K562 (cell line): ENCODE measurements at regions not wholly inside any gene's neighbourhood (a gene's known extent, or its start where the extent isn't known, plus 50 kb on each side); places are given as distances from the start of the nearest gene placed in this dataset.

Experiments used
- ATAC-seq: fragments of 200-7000 bp; cut with Tn5 transposase; 3 replicates; pipeline ENCODE4 v1.9.1; 2020; ENCODE audit warnings: moderate library complexity
- BruUV-seq: library from RNA; stranded (reverse); fragments of 400-500 nt; replicated peaks from 2 replicates; lab custom pipeline; 2021; lab: Mats Ljungman, UMichigan
- CTCF ChIA-PET: fragments of 300-600 bp; formaldehyde crosslinking; extraction: SDS; loops from one replicate; lab custom pipeline; 2021; ENCODE audit warnings: low intra/inter-chr PET ratio; lab: Yijun Ruan, JAX
- POLR2A ChIA-PET: fragments of 300-600, 350-650 bp; sonication (Branson Sonifier 250); formaldehyde crosslinking; extraction: SDS; loops from one replicate; lab custom pipeline; 2021; ENCODE audit warnings: antibody characterized with exemption, inconsistent platforms; lab: Yijun Ruan, JAX
- DNase-seq, 4 experiments: peaks; one replicate each; pipeline versions ENCODE4 v3.0.0 to v3.0.0-alpha.2; 2011 to 2018; ENCODE audit warnings: low spot score in 3 of 4, mixed read lengths in 3 of 4; ENCODE audit errors: extremely low read depth in 1 of 4
- FAIRE-seq: peaks from 2 replicates; lab custom pipeline; 2011; peaks lifted over from hg19 to GRCh38; lab: Jason Lieb, UNC
- H2AFZ ChIP-seq: 2 replicates; pipeline ENCODE4 v1.6.0; 2011; ENCODE audit warnings: low read depth, low read length, control low read depth, inconsistent platforms
- H3K27ac ChIP-seq: fragments of 200-600 bp; 3 replicates; pipeline ENCODE4 v1.8.0; 2011; ENCODE audit warnings: low read depth, mild to moderate bottlenecking, control low read depth, inconsistent platforms, low read length, moderate library complexity, mixed read lengths; ENCODE audit errors: extremely low read depth
- H3K27me3 ChIP-seq, 2 experiments: fragments of 300-600 bp in 1 of 2; 2 replicates in 1 of 2; 3 replicates in 1 of 2; pipeline versions ENCODE4 v1.6.0 to v1.8.0; 2011; ENCODE audit warnings: inconsistent platforms in 2 of 2, low read length in 2 of 2, mild to moderate bottlenecking in 1 of 2, mixed read lengths in 1 of 2, moderate library complexity in 1 of 2; ENCODE audit not compliant: control insufficient read depth in 2 of 2, insufficient read depth in 2 of 2
- H3K36me3 ChIP-seq: fragments of 300-600 bp; 3 replicates; pipeline ENCODE4 v1.8.0; 2011; ENCODE audit warnings: mild to moderate bottlenecking, low read length, inconsistent platforms; ENCODE audit not compliant: control insufficient read depth, insufficient read depth
- H3K4me1 ChIP-seq, 2 experiments: fragments of 200-600 bp in 1 of 2; replicated peaks in 1 of 2; 2 replicates in 1 of 2; 3 replicates in 1 of 2; pipeline versions ENCODE4 v1.5.1 to v1.8.0; 2011; ENCODE audit warnings: inconsistent platforms in 2 of 2, low read length in 2 of 2, mild to moderate bottlenecking in 1 of 2, mixed read lengths in 1 of 2, moderate library complexity in 1 of 2; ENCODE audit not compliant: control insufficient read depth in 2 of 2, insufficient read depth in 2 of 2
- H3K4me2 ChIP-seq: 2 replicates; pipeline ENCODE4 v1.6.1; 2011; ENCODE audit warnings: low read length, control low read depth, inconsistent platforms, mixed read lengths; ENCODE audit not compliant: insufficient read depth
- H3K4me3 ChIP-seq: fragments of 200-600 bp; sonication (generic), shearing (Covaris generic); 2 replicates; pipeline ENCODE4 v1.5.1; 2016; ENCODE audit warnings: control low read depth, inconsistent platforms
- H3K79me2 ChIP-seq: fragments of 200-600 bp; 3 replicates; pipeline ENCODE4 v1.8.0; 2011; ENCODE audit warnings: low read length, inconsistent platforms; ENCODE audit not compliant: control insufficient read depth, insufficient read depth
- H3K9ac ChIP-seq, 2 experiments: 2 replicates each; pipeline versions ENCODE4 v1.6.0 to v1.6.1; 2011; ENCODE audit warnings: low read depth in 2 of 2, low read length in 2 of 2, control low read depth in 1 of 2, inconsistent platforms in 1 of 2, mild to moderate bottlenecking in 1 of 2, mixed read lengths in 1 of 2; ENCODE audit not compliant: insufficient read depth in 1 of 2
- H3K9me1 ChIP-seq: one replicate; pipeline ENCODE4 v1.6.0; 2011; ENCODE audit warnings: inconsistent platforms, mild to moderate bottlenecking, low read length, moderate library complexity; ENCODE audit not compliant: control insufficient read depth, insufficient read depth
- H3K9me3 ChIP-seq: replicated peaks from 2 replicates; pipeline ENCODE4 v1.5.1; 2011; ENCODE audit warnings: low read depth, low read length, inconsistent platforms; ENCODE audit not compliant: control insufficient read depth, insufficient read depth
- H4K20me1 ChIP-seq: replicated peaks from 2 replicates; pipeline ENCODE4 v1.6.1; 2011; ENCODE audit warnings: low read length, inconsistent platforms, mixed read lengths; ENCODE audit not compliant: control insufficient read depth, insufficient read depth
- CBX5 ChIP-seq: IDR thresholded peaks from 2 replicates; pipeline ENCODE4 v1.6.1; 2014; ENCODE audit warnings: low read depth, borderline replicate concordance
- CC2D1A ChIP-seq: fragments of 450-650 bp; IDR thresholded peaks from 2 replicates; pipeline ENCODE4 v1.6.1; 2017; ENCODE audit warnings: mild to moderate bottlenecking
- ELF4 ChIP-seq: fragments of 450-650 bp; formaldehyde crosslinking; IDR thresholded peaks from 2 replicates; pipeline ENCODE4 v1.4.0; 2022; ENCODE audit warnings: missing genetic modification characterization
- GATAD2B ChIP-seq: fragments of 450-650 bp; IDR thresholded peaks from 2 replicates; pipeline ENCODE4 v1.6.1; 2017; ENCODE audit warnings: mild to moderate bottlenecking, borderline replicate concordance
- POLR2AphosphoS2 ChIP-seq: IDR thresholded peaks from 2 replicates; pipeline ENCODE4 v1.6.1; 2012; ENCODE audit warnings: low read length, improper control_type of control experiment
- ZNF12 ChIP-seq: sonication (generic); formaldehyde crosslinking; IDR thresholded peaks from 2 replicates; pipeline ENCODE4 v1.4.0; 2020; ENCODE audit warnings: mild to moderate bottlenecking, missing genetic modification reagents
- ZNF197 ChIP-seq: fragments of 200-800 bp; sonication (Bioruptor generic); IDR thresholded peaks from 2 replicates; pipeline ENCODE4 v1.6.1; 2016; ENCODE audit warnings: low read depth, missing genetic modification characterization, missing compliant biosample characterization
- WGBS: fragments of 100-300 bp; shearing (Covaris generic); methylation state at CpG from one replicate; pipeline ENCODE4 v1.1.6; 2016; ENCODE audit warnings: low coverage, mixed read lengths; ENCODE audit not compliant: insufficient coverage; ENCODE audit errors: missing lambda C conversion rate; 5-methylcytosine and 5-hydroxymethylcytosine counted together
- in situ Hi-C: fragments of 300-500 bp; cut with MboI; formaldehyde crosslinking; loops from 4 replicates; pipeline ENCODE4 v1.15.0; 2018; ENCODE audit warnings: inconsistent platforms, mixed read lengths
- intact Hi-C: fragments of 100-400 bp; cut with micrococcal nuclease; formaldehyde crosslinking; loops from 2 replicates; pipeline ENCODE4 v1.14.2; 2022
- TF ChIP-seq, protein P1 (sequence below): fragments of 450-650 bp; formaldehyde crosslinking; IDR thresholded peaks from 2 replicates; pipeline ENCODE4 v1.4.0; 2022; ENCODE audit warnings: missing genetic modification characterization
- TF ChIP-seq, protein P2 (sequence below): fragments of 200-600 bp; sonication (generic); IDR thresholded peaks from one replicate; pipeline ENCODE4 v1.6.1; 2012; ENCODE audit warnings: mild to moderate bottlenecking, low read depth, low read length, inconsistent platforms

DNA sequence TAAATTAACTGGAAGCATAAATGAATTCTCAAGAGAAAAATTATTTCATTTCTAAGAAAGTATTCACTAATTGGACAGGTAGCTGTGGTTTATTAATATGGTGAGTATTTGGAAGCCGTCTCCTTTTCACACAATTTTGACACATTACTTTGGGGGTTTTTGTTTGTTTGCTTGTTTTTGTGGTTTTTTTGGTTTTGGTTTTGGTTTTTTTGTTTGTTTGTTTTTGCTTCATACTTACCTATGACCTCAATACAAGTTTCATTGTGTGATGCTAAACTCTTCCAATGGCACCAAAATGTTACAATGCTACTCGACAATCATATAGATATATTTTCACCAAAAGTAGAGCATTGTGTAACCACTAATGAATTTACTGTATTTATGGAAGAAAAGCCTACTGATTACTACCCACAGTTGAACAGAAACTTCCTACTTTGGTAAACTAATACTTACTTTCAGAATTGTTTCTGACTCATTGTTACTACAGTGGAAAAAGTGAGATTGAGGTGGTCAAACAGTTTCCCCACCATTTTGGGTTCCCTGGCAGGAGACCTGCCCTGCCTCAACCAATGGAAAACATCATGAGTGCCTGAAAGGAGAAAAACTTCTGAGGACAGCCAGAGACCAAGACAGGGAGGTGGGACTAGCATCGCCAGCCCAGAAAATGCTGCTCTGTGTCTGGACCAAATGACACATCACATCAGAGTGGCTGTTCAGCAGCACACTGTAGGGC is 443.1 kb downstream of the HNRNPD start:
- CTCF ChIA-PET = no interaction called here
- no TSS peak for BruUV-seq
- TF ChIP-seq, protein P1, sequence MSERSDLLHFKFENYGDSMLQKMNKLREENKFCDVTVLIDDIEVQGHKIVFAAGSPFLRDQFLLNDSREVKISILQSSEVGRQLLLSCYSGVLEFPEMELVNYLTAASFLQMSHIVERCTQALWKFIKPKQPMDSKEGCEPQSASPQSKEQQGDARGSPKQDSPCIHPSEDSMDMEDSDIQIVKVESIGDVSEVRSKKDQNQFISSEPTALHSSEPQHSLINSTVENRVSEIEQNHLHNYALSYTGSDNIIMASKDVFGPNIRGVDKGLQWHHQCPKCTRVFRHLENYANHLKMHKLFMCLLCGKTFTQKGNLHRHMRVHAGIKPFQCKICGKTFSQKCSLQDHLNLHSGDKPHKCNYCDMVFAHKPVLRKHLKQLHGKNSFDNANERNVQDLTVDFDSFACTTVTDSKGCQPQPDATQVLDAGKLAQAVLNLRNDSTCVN (CRISPR knock-in tag) = no peak
- no peak for TF ChIP-seq CC2D1A
- TF ChIP-seq, protein P2, sequence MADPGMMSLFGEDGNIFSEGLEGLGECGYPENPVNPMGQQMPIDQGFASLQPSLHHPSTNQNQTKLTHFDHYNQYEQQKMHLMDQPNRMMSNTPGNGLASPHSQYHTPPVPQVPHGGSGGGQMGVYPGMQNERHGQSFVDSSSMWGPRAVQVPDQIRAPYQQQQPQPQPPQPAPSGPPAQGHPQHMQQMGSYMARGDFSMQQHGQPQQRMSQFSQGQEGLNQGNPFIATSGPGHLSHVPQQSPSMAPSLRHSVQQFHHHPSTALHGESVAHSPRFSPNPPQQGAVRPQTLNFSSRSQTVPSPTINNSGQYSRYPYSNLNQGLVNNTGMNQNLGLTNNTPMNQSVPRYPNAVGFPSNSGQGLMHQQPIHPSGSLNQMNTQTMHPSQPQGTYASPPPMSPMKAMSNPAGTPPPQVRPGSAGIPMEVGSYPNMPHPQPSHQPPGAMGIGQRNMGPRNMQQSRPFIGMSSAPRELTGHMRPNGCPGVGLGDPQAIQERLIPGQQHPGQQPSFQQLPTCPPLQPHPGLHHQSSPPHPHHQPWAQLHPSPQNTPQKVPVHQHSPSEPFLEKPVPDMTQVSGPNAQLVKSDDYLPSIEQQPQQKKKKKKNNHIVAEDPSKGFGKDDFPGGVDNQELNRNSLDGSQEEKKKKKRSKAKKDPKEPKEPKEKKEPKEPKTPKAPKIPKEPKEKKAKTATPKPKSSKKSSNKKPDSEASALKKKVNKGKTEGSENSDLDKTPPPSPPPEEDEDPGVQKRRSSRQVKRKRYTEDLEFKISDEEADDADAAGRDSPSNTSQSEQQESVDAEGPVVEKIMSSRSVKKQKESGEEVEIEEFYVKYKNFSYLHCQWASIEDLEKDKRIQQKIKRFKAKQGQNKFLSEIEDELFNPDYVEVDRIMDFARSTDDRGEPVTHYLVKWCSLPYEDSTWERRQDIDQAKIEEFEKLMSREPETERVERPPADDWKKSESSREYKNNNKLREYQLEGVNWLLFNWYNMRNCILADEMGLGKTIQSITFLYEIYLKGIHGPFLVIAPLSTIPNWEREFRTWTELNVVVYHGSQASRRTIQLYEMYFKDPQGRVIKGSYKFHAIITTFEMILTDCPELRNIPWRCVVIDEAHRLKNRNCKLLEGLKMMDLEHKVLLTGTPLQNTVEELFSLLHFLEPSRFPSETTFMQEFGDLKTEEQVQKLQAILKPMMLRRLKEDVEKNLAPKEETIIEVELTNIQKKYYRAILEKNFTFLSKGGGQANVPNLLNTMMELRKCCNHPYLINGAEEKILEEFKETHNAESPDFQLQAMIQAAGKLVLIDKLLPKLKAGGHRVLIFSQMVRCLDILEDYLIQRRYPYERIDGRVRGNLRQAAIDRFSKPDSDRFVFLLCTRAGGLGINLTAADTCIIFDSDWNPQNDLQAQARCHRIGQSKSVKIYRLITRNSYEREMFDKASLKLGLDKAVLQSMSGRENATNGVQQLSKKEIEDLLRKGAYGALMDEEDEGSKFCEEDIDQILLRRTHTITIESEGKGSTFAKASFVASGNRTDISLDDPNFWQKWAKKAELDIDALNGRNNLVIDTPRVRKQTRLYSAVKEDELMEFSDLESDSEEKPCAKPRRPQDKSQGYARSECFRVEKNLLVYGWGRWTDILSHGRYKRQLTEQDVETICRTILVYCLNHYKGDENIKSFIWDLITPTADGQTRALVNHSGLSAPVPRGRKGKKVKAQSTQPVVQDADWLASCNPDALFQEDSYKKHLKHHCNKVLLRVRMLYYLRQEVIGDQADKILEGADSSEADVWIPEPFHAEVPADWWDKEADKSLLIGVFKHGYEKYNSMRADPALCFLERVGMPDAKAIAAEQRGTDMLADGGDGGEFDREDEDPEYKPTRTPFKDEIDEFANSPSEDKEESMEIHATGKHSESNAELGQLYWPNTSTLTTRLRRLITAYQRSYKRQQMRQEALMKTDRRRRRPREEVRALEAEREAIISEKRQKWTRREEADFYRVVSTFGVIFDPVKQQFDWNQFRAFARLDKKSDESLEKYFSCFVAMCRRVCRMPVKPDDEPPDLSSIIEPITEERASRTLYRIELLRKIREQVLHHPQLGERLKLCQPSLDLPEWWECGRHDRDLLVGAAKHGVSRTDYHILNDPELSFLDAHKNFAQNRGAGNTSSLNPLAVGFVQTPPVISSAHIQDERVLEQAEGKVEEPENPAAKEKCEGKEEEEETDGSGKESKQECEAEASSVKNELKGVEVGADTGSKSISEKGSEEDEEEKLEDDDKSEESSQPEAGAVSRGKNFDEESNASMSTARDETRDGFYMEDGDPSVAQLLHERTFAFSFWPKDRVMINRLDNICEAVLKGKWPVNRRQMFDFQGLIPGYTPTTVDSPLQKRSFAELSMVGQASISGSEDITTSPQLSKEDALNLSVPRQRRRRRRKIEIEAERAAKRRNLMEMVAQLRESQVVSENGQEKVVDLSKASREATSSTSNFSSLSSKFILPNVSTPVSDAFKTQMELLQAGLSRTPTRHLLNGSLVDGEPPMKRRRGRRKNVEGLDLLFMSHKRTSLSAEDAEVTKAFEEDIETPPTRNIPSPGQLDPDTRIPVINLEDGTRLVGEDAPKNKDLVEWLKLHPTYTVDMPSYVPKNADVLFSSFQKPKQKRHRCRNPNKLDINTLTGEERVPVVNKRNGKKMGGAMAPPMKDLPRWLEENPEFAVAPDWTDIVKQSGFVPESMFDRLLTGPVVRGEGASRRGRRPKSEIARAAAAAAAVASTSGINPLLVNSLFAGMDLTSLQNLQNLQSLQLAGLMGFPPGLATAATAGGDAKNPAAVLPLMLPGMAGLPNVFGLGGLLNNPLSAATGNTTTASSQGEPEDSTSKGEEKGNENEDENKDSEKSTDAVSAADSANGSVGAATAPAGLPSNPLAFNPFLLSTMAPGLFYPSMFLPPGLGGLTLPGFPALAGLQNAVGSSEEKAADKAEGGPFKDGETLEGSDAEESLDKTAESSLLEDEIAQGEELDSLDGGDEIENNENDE = no peak
- no peak for TF ChIP-seq ELF4 (CRISPR knock-in tag)
- no peak for TF ChIP-seq ZNF197 (CRISPR knock-in tag)
- TF ChIP-seq GATAD2B = no peak
- no peak for TF ChIP-seq POLR2AphosphoS2
- no peak for TF ChIP-seq CBX5
- TF ChIP-seq ZNF12 = no peak

More for the DNA sequence above, 443.1 kb downstream of the HNRNPD start:
- DNase-seq (no peak), FAIRE-seq (no peak), ATAC-seq (no peak)
- no peak overlapping the region for H3K4me3 ChIP-seq
- no peaks in the 10 kb centered on the region for H3K36me3 ChIP-seq
- WGBS = 0% methylated on average over 3 of the region's 3 CpGs
- intact Hi-C loops = no loop called here
- H3K4me1 ChIP-seq = no peaks in the 10 kb centered on the region
- H2AFZ ChIP-seq = no peak overlapping the region
- H3K9me1 ChIP-seq = no peaks in the 10 kb centered on the region
- H3K9ac ChIP-seq = no peak overlapping the region
- H3K9me3 ChIP-seq = no peaks in the 10 kb centered on the region
- no peak overlapping the region for H3K4me2 ChIP-seq
- H4K20me1 ChIP-seq = no peaks in the 10 kb centered on the region
- no peaks in the 10 kb centered on the region for H3K79me2 ChIP-seq
- H3K27ac ChIP-seq = no peak overlapping the region
- H3K27me3 ChIP-seq = no peaks in the 10 kb centered on the region
- POLR2A ChIA-PET = no interaction called here
- in situ Hi-C loops = no loop called here
